GM12892 (cell line): ENCODE measurements at regions not wholly inside any gene's neighbourhood (a gene's known extent, or its start where the extent isn't known, plus 50 kb on each side); places are given as distances from the start of the nearest gene placed in this dataset.
"Not testable (repeated sequence)": the region's sequence is repeated elsewhere in the genome, so short reads cannot be mapped to it uniquely, and the experiment has no call there.

Experiments
- DNase-seq: peaks from one replicate; pipeline ENCODE4 v3.0.0; 2011; ENCODE audit not compliant: insufficient read length
- FAIRE-seq: peaks from 2 replicates; lab custom pipeline; 2011; peaks lifted over from hg19 to GRCh38; lab: Jason Lieb, UNC
- POLR2A ChIP-seq: IDR thresholded peaks from 2 replicates; pipeline ENCODE4 v1.6.1; 2011; ENCODE audit warnings: low read depth, low read length, control low read depth
- POLR2AphosphoS5 ChIP-seq: IDR thresholded peaks from 2 replicates; pipeline ENCODE4 v1.6.1; 2011; ENCODE audit warnings: low read depth, low read length, control low read depth
- TAF1 ChIP-seq: IDR thresholded peaks from 2 replicates; pipeline ENCODE4 v1.6.1; 2011; ENCODE audit warnings: low read depth, mild to moderate bottlenecking, control low read depth, low read length, borderline replicate concordance

DNA sequence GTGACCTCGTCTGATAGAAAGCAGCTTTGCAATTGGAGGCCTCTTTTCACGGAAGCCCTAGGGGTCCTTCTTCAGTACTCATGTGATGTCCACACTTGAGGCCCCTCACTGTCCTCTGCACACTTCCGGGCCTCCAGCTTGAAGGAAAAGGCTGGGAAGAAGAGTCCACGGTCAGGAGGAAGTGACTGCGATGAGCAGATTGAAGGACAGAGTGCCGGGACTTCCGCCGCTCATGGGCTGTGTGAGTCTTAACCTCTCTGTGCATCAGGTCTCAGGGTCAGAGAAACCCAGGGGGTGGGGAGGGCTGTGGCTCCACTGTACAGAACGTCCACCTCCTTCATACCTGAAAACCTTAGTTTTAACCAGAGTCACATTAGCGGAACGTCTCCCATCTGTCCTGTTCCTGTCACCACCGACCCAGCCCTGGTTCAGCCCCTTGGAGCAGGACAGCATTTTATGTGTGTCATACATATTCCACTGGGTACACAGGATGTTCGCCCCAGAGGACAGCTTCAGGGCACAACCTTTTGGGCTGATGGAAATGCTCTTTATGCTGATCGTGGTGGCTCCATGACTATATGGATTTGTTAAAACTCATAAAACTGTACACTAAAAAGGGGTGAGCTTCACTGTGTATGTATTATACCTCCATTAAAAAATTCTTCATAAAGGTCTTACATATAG lies 51.0 kb upstream of the SORCS2 start:
- FAIRE-seq (no peak), DNase-seq (no peak)
- TF ChIP-seq TAF1 (no peak), POLR2AphosphoS5 (no peak), POLR2A (no peak)

DNA sequence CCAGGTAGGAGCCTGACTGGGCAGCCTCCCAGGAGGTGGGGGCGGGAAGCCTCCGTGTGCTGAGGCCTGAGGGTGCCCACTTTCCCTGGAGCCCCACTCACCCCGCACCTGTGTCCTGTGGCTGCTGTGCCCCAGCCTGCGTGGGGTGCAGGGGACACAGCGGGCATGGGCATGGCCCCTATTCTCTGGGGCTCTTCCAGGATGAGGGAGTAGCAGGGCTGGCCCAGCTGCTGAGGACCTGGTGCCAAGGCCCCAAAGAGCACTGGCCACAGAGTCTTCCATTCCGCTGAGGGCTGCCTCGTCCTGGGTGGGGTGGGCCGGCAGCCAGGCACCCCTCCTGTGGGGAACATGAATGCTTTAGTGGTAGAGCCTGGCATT lies 51.7 kb upstream of the SORCS2 start:
- FAIRE-seq, result no peak
- TF ChIP-seq POLR2AphosphoS5, result no peak
- TF ChIP-seq POLR2A, result no peak
- TF ChIP-seq TAF1, result no peak
- DNase-seq, result no peak

DNA sequence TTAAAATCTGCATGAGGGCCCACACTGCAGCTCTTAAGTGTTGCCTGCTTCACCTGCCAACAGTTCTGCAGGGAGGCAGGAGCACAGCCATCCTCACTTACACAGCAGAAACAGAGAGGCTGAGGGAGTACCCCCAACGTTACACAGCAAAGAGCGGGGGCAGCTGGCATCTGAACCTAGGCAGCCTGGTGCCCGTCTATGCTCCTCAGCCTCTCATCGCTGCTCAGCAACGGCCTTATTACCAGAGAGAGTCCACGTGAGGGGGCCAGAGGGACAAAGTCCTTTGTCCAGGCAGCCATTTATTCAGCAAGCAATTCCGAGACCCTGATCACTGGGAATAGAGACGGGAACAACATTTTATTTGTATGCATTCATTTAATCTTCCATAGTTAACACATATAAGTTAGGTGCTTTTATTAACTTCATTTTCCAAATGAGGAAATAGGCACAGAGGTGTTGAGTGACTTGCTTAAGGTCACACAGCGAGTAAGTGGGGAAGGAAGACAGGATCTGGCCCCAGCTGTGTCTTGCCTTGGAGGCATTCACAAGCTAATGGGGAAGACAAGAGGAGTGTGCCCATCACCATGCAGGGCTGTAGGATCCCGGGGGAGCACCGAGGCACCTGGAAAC lies 52.2 kb upstream of the SORCS2 start:
- DNase-seq, result no peak
- no peak for FAIRE-seq
- TF ChIP-seq POLR2AphosphoS5, result no peak
- no peak for TF ChIP-seq POLR2A
- TF ChIP-seq TAF1, result no peak

DNA sequence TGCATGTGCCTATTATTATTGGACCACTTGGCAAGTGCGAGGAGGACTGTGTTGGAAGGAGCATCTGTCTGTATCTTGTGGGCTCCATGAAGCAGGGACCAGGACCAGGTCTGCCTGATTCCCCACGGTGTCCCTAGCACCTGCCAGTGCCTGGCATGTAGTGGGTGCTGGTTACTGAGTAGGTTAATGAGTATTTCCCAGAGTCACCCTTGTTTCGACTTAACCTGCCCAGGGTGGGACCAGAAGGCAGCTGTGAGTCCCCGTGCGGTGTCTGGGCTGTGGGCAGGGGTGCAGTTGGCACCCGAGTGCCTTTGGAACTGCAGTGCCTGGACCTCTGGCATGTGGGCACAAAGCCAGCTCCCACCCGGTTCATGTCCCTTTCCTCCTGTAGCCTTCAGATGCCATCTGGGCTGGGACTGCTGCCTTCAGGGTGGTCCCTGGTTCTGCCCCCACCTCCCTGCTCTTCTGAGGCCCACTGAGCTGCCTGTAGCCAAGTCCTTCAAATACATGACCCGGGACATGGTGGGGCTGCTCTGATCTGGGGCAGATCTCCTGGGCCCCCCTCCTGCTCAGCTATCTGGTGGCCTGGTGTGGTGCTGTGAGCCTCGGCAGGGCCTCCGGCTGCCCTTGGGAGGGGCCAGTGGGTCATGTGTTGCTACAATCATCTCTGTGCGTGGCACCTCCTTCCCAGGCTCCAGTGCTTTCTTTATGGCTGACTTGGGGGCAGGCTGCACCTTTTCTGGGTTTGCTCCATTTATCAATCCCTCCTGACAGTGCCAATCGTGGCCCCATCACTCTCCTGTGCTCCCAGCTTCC lies 53.0 kb upstream of the SORCS2 start:
- DNase-seq (no peak), FAIRE-seq (no peak)
- TF ChIP-seq POLR2A, result no peak
- no peak for TF ChIP-seq POLR2AphosphoS5
- TF ChIP-seq TAF1, result no peak

DNA sequence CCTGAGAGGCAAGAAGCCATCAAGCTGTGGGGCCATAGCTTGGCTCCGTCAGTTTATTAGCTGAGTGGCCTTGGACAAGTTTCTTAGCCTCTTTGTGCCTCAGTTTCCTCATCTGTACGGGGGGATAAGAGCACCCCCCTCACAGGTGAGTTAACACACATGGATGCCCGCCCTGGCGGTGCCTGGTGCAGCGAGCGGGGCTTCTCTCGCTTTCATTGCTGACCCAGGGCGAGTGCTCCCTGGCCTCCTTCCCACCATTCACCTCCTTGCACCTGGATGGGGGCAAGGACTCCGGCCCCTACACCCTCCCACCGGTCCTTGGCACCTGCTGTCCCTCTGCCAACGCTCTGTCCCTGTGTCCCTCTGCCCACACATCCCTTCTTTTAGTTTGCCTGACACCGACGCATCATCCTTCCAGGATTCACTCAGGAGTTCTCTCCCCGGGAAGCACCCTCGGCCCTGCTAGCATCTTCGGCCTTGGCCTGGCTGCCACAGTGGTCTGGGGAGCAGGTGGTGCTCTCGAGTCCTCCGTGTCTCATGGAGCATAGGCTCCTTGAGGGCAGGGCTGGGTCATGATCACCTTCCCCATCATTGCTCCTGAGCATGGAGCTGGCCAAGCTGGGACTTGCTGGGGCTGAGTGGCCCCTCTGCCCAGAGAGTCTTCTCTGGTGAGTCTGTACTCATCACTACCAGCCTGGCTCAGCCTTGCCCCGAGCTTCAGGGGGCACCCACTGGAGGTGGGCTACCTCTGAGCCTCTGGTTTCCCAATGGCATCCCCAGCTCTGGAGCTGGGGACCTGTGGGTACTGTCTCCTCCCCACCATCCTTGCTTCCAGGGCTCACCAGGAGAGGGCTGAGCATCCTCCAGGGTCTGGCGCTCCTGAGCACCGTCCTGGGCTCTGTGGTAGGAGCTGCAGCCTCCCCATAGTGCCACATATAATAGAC lies 53.8 kb upstream of the SORCS2 start:
- no peak for DNase-seq
- TF ChIP-seq POLR2A, result no peak
- no peak for TF ChIP-seq POLR2AphosphoS5
- TF ChIP-seq TAF1, result no peak
- no peak for FAIRE-seq

DNA sequence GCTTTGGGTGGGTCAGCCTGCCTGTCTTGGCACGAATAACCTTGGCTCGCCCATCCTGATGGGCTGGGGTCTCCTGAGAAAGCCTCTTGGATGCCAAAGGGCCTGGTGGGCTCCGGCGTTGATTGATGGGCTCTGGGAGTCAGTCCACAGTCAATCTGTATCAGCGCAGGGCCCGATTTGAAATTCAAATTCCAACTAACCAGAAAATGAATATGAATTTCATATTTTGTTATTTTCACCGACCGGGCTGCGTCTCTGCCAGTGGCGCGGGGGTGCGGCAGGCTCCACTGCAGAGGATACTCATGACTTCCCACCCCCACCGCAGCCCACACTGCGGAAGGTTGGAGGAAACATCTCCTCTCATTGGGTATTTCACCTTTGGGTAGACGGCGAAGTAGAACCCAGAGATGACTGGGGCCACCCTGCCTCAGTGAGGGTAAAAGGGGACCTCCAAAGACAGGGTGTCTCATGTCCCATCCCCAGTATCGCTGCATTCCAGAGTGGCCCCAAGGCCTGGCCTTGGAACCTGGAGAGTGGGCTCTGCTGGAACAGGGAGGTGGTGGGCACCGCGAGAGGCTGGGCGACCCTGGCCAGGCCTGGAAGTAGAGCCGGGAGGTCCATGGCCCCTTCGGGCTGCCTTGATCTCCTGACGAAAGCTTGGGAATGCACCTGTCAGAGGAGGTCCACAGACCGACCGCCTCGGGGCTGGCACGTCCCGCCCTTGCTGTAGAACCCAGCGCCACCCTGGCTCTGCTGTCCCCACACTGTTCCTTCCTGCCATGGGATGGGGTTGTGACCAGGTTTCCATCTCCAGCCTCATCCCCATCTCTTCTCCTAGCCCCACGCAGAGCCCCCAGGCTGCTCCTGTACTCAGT lies 54.8 kb upstream of the SORCS2 start:
- DNase-seq (no peak), FAIRE-seq (no peak)
- TF ChIP-seq POLR2A, result no peak

DNA sequence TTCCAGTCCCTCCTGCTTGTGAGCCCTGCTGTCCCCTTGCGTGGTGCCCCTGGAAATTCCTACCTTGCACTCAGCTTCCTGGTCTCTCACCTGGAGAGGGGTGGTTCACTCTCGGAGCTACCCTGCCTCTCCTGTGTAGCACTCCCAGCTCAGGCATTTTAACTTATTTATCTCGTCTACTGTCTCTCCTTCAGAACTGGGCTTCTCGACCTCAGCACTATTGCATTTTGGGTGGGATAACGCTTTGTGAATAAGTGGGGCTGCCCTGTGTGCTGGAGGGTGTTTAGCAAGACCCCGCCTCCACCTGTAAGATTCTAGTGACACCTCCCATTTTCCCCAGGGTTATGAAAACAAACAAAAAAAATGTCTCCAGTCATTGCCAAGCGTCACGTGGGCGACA lies 56.0 kb upstream of the SORCS2 start:
- no peak for FAIRE-seq
- TF ChIP-seq TAF1 (no peak), POLR2AphosphoS5 (no peak), POLR2A (no peak)
- no peak for DNase-seq

DNA sequence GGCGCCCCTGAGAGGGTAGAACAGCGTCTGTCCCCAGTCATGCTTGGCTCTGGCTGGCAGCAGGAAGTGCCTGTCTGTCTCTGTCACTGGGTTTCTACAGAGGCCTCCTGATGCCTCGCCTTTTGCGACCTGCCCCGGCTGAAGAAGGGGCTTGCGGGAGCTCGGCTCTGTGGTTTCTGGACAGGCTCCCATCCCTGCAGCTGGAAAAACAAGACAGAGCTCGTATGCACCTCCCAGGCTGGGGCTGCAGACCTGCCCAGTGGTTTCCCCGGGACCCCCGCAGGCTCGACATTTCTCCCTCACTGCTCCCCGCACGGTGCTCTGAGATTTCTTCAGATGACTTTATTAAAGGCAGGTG lies 57.0 kb upstream of the SORCS2 start:
- TF ChIP-seq POLR2A, result no peak
- TF ChIP-seq TAF1, result no peak
- FAIRE-seq (no peak), DNase-seq (no peak)

DNA sequence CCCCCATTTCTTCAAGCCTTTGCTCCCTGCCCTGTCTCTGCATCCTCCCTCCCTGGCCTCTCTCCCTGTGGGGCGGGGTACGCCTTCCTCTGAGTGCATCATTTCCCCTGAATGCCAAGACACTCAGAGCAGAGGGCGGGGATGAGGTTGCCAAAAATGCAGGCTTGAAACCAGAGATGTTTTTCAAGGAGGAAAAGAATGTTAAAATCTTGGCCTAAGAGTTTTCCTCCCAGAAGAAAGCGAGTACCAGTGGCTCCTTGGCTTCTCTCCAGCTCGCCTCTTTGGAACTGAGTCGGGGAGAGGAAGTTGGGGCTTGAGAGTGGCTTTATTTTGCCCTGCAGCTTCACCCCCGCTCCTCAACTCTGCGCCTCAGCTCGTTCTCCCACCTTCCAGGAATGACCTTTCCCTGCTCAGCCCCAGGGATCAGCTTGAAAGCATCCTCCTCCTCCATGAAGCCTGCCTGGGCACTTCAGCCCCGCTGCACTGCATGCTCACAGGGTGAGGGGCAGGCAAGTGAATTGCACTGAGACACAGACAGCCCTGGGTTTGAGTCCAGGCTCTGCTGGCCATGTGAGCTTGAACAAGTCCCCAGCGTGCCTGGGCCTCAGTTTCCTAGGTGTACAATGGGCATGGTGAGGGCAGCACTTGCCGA lies 57.5 kb upstream of the SORCS2 start:
- DNase-seq (no peak), FAIRE-seq (no peak)
- no peak for TF ChIP-seq POLR2A
- no peak for TF ChIP-seq TAF1
- TF ChIP-seq POLR2AphosphoS5, result no peak

DNA sequence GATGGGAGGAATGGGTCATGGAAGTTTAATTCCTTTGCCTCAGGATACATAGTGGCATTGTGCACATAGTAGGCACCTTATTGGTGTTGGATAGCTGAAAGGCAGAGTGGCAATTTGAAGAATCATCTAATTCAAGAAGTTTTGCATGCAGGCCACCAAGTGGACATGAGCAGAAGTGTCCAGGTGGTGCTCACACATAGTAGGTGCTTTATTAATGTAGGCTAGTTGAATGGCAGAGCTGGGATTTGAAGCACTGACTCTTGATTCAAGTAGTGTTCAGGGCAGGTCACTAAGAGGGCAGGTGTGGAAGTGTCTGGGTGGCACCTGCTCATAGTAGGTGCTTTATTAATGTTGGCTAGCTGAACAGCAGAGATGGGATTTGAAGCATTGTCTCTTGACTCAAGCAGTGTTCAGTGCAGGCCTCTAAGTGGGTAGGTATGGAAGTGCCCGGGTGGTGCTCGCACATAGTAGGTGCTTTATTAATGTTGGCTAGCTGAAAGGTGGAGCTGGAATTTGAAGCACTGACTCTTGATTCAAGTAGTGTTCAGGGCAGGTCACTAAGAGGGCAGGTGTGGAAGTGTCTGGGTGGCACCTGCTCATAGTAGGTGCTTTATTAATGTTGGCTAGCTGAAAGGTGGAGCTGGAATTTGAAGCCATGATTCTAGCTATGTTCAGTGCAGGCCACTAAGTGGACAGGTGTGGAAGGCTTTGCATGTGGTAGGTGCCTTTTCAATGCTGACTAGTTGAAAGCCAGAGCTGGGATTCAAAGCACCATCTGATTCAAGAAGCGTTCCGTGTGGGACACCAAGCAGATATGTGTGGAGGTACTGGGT lies 58.3 kb upstream of the SORCS2 start:
- DNase-seq, FAIRE-seq: not testable (repeated sequence)
